K562 (cell line): ENCODE measurements at regions not wholly inside any gene's neighbourhood (a gene's known extent, or its start where the extent isn't known, plus 50 kb on each side); places are given as distances from the start of the nearest gene placed in this dataset.

Experiments
- CBX3 ChIP-seq, 2 experiments: IDR thresholded peaks; 1 replicate in 1 of 2; 2 replicates in 1 of 2; pipeline ENCODE4 v1.6.1; 2012; ENCODE audit warnings: inconsistent platforms in 2 of 2, low read length in 2 of 2, borderline replicate concordance in 1 of 2, control low read depth in 1 of 2
- CBX8 ChIP-seq: fragments of 200-600 bp; sonication (generic); IDR thresholded peaks from 2 replicates; pipeline ENCODE4 v1.6.1; 2012; ENCODE audit warnings: borderline replicate concordance, mixed run types, low read depth, mild to moderate bottlenecking, moderate library complexity, mixed read lengths, low read length, control low read depth, inconsistent platforms; ENCODE audit not compliant: poor library complexity, severe bottlenecking; ENCODE audit errors: extremely low read depth
- FIP1L1 ChIP-seq: fragments of 200-400 bp; formaldehyde crosslinking; IDR thresholded peaks from 2 replicates; pipeline ENCODE4 v1.6.1; 2018; ENCODE audit warnings: mild to moderate bottlenecking, low read depth, low read length; ENCODE audit not compliant: poor library complexity, severe bottlenecking
- FOXK2 ChIP-seq, 2 experiments: fragments of 450-650 bp; IDR thresholded peaks in 1 of 2; conservative IDR thresholded peaks in 1 of 2; 2 replicates each; pipeline ENCODE4 v1.6.1; 2016; ENCODE audit warnings: low read depth in 2 of 2, mild to moderate bottlenecking in 1 of 2
- MBD2 ChIP-seq: sonication (generic); IDR thresholded peaks from 2 replicates; pipeline ENCODE4 v1.6.1; 2016; ENCODE audit warnings: low read depth, borderline replicate concordance
- RAD21 ChIP-seq, 2 experiments: fragments of 250-450 bp in 1 of 2; fragments of 450-650 bp in 1 of 2; sonication (Bioruptor Pico) in 1 of 2; formaldehyde crosslinking in 1 of 2; IDR thresholded peaks in 1 of 2; conservative IDR thresholded peaks in 1 of 2; 2 replicates each; pipeline versions ENCODE4 v1.4.0 to v1.8.0; 2020 to 2022; ENCODE audit warnings: mild to moderate bottlenecking in 2 of 2, moderate library complexity in 1 of 2
- ZNF830 ChIP-seq: fragments of 250-450 bp; sonication (Bioruptor Pico); IDR thresholded peaks from 2 replicates; pipeline ENCODE4 v1.5.0; 2021; ENCODE audit warnings: mild to moderate bottlenecking
- TF ChIP-seq, protein P1 (sequence below), 2 experiments: fragments of 450-650 bp in 1 of 2; sonication (generic) in 1 of 2; formaldehyde crosslinking in 1 of 2; IDR thresholded peaks in 1 of 2; conservative IDR thresholded peaks in 1 of 2; 2 replicates each; pipeline versions ENCODE4 v1.6.1 to v1.8.1; 2016 to 2023; ENCODE audit warnings: mild to moderate bottlenecking in 2 of 2, moderate library complexity in 2 of 2, inconsistent platforms in 1 of 2, missing genetic modification reagents in 1 of 2
- TF ChIP-seq, protein P2 (sequence below): fragments of 250-450 bp; sonication (Bioruptor Pico); IDR thresholded peaks from 2 replicates; pipeline ENCODE4 v1.5.0; 2021; ENCODE audit warnings: mild to moderate bottlenecking, moderate library complexity
- TF ChIP-seq, protein P3 (sequence below): fragments of 250-450 bp; sonication (Bioruptor Pico); IDR thresholded peaks from 2 replicates; pipeline ENCODE4 v1.9.0; 2021; ENCODE audit warnings: mild to moderate bottlenecking
- TF ChIP-seq, protein P4 (sequence below): sonication (generic); IDR thresholded peaks from 2 replicates; pipeline ENCODE4 v1.6.1; 2016
- TF ChIP-seq, protein P5 (sequence below), 3 experiments: IDR thresholded peaks in 2 of 3; conservative IDR thresholded peaks in 1 of 3; 2 replicates each; pipeline ENCODE4 v1.5.1; 2011 to 2012; ENCODE audit warnings: low read length in 3 of 3, mild to moderate bottlenecking in 3 of 3, control low read depth in 2 of 3, improper control_type of control experiment in 1 of 3, inconsistent platforms in 1 of 3, low read depth in 1 of 3, mixed read lengths in 1 of 3, moderate library complexity in 1 of 3; ENCODE audit not compliant: insufficient read depth in 2 of 3

DNA sequence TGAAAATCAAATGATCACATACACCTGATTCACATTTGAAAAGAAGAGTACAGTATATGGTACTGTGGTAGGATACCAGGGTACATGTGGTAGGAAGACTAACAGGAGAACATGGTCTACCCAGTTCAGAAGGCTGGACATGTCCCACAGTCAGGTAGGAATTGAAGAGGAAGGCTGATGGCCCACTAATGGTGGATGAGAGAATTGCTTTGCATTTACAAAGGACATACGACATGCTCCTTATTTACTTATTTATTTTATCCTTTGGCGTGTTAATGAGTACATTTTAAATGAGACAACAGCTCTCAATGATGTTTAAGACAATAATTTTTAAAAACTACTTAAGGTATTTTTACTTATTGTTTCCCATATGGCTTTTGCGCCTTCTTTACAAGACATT lies 106.7 kb upstream of the BMP2K start (continued):
- TF ChIP-seq, protein P1, sequence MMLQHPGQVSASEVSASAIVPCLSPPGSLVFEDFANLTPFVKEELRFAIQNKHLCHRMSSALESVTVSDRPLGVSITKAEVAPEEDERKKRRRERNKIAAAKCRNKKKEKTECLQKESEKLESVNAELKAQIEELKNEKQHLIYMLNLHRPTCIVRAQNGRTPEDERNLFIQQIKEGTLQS (IDR thresholded peaks at IDR 0.05) = no peak
- TF ChIP-seq, protein P1 (CRISPR knock-in tag; conservative IDR thresholded peaks at IDR 0.05) = no peak
- TF ChIP-seq MBD2 (no peak), FIP1L1 (no peak), FOXK2 (conservative IDR thresholded peaks at IDR 0.05 in 1 of 2, IDR thresholded peaks at IDR 0.05 in 1 of 2; ENCODE audit: low read depth in 2 of 2) (peak; percentile 67 to 79), CBX8 (no peak), ZNF830 (CRISPR knock-in tag) (no peak), CBX3 (IDR thresholded peaks at IDR 0.05; ENCODE audit: borderline replicate concordance in 1 of 2, low read length in 2 of 2) (no peak), RAD21 (CRISPR knock-in tag; conservative IDR thresholded peaks at IDR 0.05 in 1 of 2, IDR thresholded peaks at IDR 0.05 in 1 of 2) (peak; percentile 19 to 52; a peak in 2 of 4 replicates)
- TF ChIP-seq, protein P2, sequence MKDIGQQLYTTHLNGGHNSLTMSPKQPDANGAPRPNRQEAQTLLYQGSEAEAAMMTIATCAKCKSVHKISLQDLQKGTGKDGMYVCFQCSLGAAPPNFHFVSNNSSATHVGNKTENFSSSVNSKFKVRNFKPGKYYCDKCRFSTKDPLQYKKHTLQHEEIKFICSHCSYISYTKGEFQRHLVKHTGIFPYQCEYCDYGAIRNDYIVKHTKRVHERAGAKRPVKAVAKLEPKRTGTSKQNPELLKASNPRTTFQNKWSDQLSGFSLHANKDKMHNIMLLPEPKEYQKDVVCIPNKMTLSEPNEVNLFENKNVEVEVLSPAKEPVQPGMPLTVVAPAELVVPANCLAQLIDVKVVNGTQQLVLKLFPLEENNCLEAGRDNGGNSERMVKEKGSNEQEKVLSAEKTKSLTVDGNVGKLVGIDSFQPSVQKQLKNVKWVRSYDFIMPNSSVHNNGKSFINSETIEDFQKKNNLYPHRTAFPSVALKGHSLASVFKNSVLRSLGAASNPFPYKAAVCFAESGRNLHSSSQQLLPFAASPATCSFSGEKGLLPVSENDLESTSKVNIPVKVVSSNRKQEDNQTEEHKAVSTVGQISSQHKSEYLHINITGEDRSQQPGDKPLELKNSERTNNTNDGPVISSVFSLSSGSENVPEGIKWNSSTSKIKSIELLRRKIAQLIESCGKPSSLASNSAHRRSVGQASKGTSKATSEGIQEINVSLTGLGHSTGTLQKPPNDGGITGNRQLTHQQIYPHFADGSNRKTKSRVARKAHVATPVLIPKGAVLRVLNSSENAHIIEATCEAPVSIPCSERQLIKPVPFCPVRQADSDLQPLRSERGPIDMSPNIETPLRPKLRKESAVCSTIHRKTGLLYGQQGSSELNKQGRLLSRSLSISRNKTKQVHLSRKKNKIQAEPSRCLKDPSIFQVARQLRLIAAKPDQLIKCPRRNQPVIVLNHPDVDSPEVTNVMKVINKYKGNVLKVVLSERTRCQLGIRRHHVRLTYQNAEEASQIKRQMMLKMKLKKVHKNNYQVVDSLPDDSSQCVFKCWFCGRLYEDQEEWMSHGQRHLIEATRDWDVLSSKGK (CRISPR knock-in tag) = no peak
- TF ChIP-seq, protein P3, sequence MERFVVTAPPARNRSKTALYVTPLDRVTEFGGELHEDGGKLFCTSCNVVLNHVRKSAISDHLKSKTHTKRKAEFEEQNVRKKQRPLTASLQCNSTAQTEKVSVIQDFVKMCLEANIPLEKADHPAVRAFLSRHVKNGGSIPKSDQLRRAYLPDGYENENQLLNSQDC (CRISPR knock-in tag) = no peak
- TF ChIP-seq, protein P4, sequence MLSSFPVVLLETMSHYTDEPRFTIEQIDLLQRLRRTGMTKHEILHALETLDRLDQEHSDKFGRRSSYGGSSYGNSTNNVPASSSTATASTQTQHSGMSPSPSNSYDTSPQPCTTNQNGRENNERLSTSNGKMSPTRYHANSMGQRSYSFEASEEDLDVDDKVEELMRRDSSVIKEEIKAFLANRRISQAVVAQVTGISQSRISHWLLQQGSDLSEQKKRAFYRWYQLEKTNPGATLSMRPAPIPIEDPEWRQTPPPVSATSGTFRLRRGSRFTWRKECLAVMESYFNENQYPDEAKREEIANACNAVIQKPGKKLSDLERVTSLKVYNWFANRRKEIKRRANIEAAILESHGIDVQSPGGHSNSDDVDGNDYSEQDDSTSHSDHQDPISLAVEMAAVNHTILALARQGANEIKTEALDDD = 0 out of 2 replicates have a peak, but pooled peaks have one; percentile 12
- TF ChIP-seq, protein P5, sequence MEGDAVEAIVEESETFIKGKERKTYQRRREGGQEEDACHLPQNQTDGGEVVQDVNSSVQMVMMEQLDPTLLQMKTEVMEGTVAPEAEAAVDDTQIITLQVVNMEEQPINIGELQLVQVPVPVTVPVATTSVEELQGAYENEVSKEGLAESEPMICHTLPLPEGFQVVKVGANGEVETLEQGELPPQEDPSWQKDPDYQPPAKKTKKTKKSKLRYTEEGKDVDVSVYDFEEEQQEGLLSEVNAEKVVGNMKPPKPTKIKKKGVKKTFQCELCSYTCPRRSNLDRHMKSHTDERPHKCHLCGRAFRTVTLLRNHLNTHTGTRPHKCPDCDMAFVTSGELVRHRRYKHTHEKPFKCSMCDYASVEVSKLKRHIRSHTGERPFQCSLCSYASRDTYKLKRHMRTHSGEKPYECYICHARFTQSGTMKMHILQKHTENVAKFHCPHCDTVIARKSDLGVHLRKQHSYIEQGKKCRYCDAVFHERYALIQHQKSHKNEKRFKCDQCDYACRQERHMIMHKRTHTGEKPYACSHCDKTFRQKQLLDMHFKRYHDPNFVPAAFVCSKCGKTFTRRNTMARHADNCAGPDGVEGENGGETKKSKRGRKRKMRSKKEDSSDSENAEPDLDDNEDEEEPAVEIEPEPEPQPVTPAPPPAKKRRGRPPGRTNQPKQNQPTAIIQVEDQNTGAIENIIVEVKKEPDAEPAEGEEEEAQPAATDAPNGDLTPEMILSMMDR (IDR thresholded peaks at IDR 0.05 in 2 of 3, conservative IDR thresholded peaks at IDR 0.05 in 1 of 3; ENCODE audit: insufficient read depth in 2 of 3, low read depth in 1 of 3, low read length in 3 of 3) = peak; percentile 37 to 64 (median 63); a peak in 5 of 6 replicates
